ENCODE measurements at regions not wholly inside any gene's neighbourhood (a gene's known extent, or its start where the extent isn't known, plus 50 kb on each side); places are given as distances from the start of the nearest gene placed in this dataset.
"Not testable (repeated sequence)": the region's sequence is repeated elsewhere in the genome, so short reads cannot be mapped to it uniquely, and the experiment has no call there.

- DNase-seq (ENCODE audit: low spot score), result no peak
Measured at GRCh38 chr12:73529231-73529630, 1008.4 kb upstream of the ATXN7L3B start.

- no peak for DNase-seq (ENCODE audit: low spot score)
Measured at GRCh38 chr12:73529954-73530353, 1007.7 kb upstream of the ATXN7L3B start.

- DNase-seq (ENCODE audit: low spot score), result no peak
Measured at GRCh38 chr12:73531752-73532151, 1005.9 kb upstream of the ATXN7L3B start.

GRCh38 chr12:73547421-73547820, 990.2 kb upstream of the ATXN7L3B start:
- no peak for DNase-seq (ENCODE audit: low spot score)

- no peak for DNase-seq (ENCODE audit: low spot score)
Measured at GRCh38 chr12:73585136-73585535, 952.5 kb upstream of the ATXN7L3B start.

- DNase-seq (ENCODE audit: low spot score), result no peak
Measured at GRCh38 chr12:73589220-73589619, 948.4 kb upstream of the ATXN7L3B start.

GRCh38 chr12:73598626-73599025, 939.0 kb upstream of the ATXN7L3B start:
- DNase-seq (ENCODE audit: low spot score), result no peak

GRCh38 chr12:73599268-73599667, 938.4 kb upstream of the ATXN7L3B start:
- DNase-seq (ENCODE audit: low spot score), result no peak

GRCh38 chr12:73605925-73606324, 931.7 kb upstream of the ATXN7L3B start:
- not testable (repeated sequence) for DNase-seq (ENCODE audit: low spot score)

GRCh38 chr12:73612551-73612950, 925.1 kb upstream of the ATXN7L3B start:
- DNase-seq (ENCODE audit: low spot score), result no peak

GRCh38 chr12:73623421-73623820, 914.2 kb upstream of the ATXN7L3B start:
- no peak for DNase-seq (ENCODE audit: low spot score)

- no peak for DNase-seq (ENCODE audit: low spot score)
Measured at GRCh38 chr12:73625226-73625625, 912.4 kb upstream of the ATXN7L3B start.

GRCh38 chr12:73629171-73629570, 908.5 kb upstream of the ATXN7L3B start:
- no peak for DNase-seq (ENCODE audit: low spot score)

- no peak for DNase-seq (ENCODE audit: low spot score)
Measured at GRCh38 chr12:73629893-73630831, 907.5 kb upstream of the ATXN7L3B start.

- DNase-seq (ENCODE audit: low spot score), result no peak
Measured at GRCh38 chr12:73632191-73632590, 905.4 kb upstream of the ATXN7L3B start.

GRCh38 chr12:73632661-73633060, 905.0 kb upstream of the ATXN7L3B start:
- DNase-seq (ENCODE audit: low spot score), result no peak

- not testable (repeated sequence) for DNase-seq (ENCODE audit: low spot score)
Measured at GRCh38 chr12:73639397-73639796, 898.2 kb upstream of the ATXN7L3B start.

- DNase-seq (ENCODE audit: low spot score), result peak; percentile 3
Measured at GRCh38 chr12:73656375-73656774, 881.3 kb upstream of the ATXN7L3B start.

GRCh38 chr12:73659802-73660201, 877.8 kb upstream of the ATXN7L3B start:
- DNase-seq (ENCODE audit: low spot score), result no peak

GRCh38 chr12:73665193-73665592, 872.4 kb upstream of the ATXN7L3B start:
- DNase-seq (ENCODE audit: low spot score), result no peak

- not testable (repeated sequence) for DNase-seq (ENCODE audit: low spot score)
Measured at GRCh38 chr12:73671550-73671949, 866.1 kb upstream of the ATXN7L3B start.

- DNase-seq (ENCODE audit: low spot score), result no peak
Measured at GRCh38 chr12:73677520-73678291, 859.9 kb upstream of the ATXN7L3B start.

GRCh38 chr12:73678335-73678734, 859.3 kb upstream of the ATXN7L3B start:
- no peak for DNase-seq (ENCODE audit: low spot score)

Data from HuH-7.5 (cell line).